ENCODE measurements at regions not wholly inside any gene's neighbourhood (a gene's known extent, or its start where the extent isn't known, plus 50 kb on each side); places are given as distances from the start of the nearest gene placed in this dataset.

- WGBS, 2 donors, result 75 to 91% methylated on average over 1 of the region's 1 CpG
- TF ChIP-seq CTCF (IDR thresholded peaks at IDR 0.05), result no peak
- TF ChIP-seq POLR2A (IDR thresholded peaks at IDR 0.05), result no peak
- DNase-seq (no peak), ATAC-seq (no peak)
- no peaks in the 10 kb centered on the region for H3K4me1 ChIP-seq
- no peaks in the 10 kb centered on the region for H3K36me3 ChIP-seq (replicated peaks in 1 of 2; ENCODE audit: insufficient read depth in 1 of 2, low read depth in 2 of 2)
- no peaks in the 10 kb centered on the region for H3K27me3 ChIP-seq
- no peaks in the 10 kb centered on the region for H3K9me3 ChIP-seq
- H3K27ac ChIP-seq, result no peak overlapping the region
- no peak overlapping the region for H3K4me3 ChIP-seq
- intact Hi-C loops (cut with DNase I), result no loop called here
Measured at GRCh38 chr5:12013351-12013750, 109.1 kb upstream of the CTNND2 start.

GRCh38 chr5:12003680-12004079 lies 99.4 kb upstream of the CTNND2 start:
- 64 to 83% methylated on average over 2 of the region's 2 CpGs for WGBS, 2 donors

GRCh38 chr5:11998397-11998796 lies 94.2 kb upstream of the CTNND2 start:
- DNase-seq (no peak), ATAC-seq (no peak)
- intact Hi-C loops (cut with DNase I), result no loop called here
- Histone ChIP-seq H3K4me1 (no peaks in the 10 kb centered on the region), H3K27ac (no peak overlapping the region), H3K4me3 (no peak overlapping the region), H3K9me3 (no peaks in the 10 kb centered on the region), H3K27me3 (no peaks in the 10 kb centered on the region), H3K36me3 (replicated peaks in 1 of 2; ENCODE audit: insufficient read depth in 1 of 2, low read depth in 2 of 2) (no peaks in the 10 kb centered on the region)
- no peak for TF ChIP-seq CTCF (IDR thresholded peaks at IDR 0.05)

More at GRCh38 chr5:12003680-12004079, 99.4 kb upstream of the CTNND2 start:
- no peak overlapping the region for H3K27ac ChIP-seq
- no peaks in the 10 kb centered on the region for H3K27me3 ChIP-seq
- DNase-seq, result no peak
- H3K4me3 ChIP-seq, result no peak overlapping the region
- H3K4me1 ChIP-seq, result no peaks in the 10 kb centered on the region
- H3K36me3 ChIP-seq (replicated peaks in 1 of 2; ENCODE audit: insufficient read depth in 1 of 2, low read depth in 2 of 2), result no peaks in the 10 kb centered on the region
- TF ChIP-seq CTCF (IDR thresholded peaks at IDR 0.05) (no peak), POLR2A (IDR thresholded peaks at IDR 0.05) (no peak)
- no peak for ATAC-seq
- intact Hi-C loops (cut with DNase I), result no loop called here
- H3K9me3 ChIP-seq, result no peaks in the 10 kb centered on the region

- no peaks in the 10 kb centered on the region for H3K4me1 ChIP-seq
- H3K9me3 ChIP-seq, result no peaks in the 10 kb centered on the region
- no peaks in the 10 kb centered on the region for H3K36me3 ChIP-seq (replicated peaks in 1 of 2; ENCODE audit: insufficient read depth in 1 of 2, low read depth in 2 of 2)
- intact Hi-C loops (cut with DNase I), result no loop called here
- no peaks in the 10 kb centered on the region for H3K27me3 ChIP-seq
- TF ChIP-seq CTCF (IDR thresholded peaks at IDR 0.05) (no peak), POLR2A (IDR thresholded peaks at IDR 0.05) (no peak)
- H3K4me3 ChIP-seq, result no peak overlapping the region
- no peak overlapping the region for H3K27ac ChIP-seq
- DNase-seq, result no peak
- 88 to 89% methylated on average over 11 of the region's 11 CpGs for WGBS, 2 donors
- no peak for ATAC-seq
Measured at GRCh38 chr5:11997942-11998341, 93.7 kb upstream of the CTNND2 start.

GRCh38 chr5:11992518-11992917 lies 88.3 kb upstream of the CTNND2 start:
- ATAC-seq, result no peak
- no peak for TF ChIP-seq CTCF (IDR thresholded peaks at IDR 0.05)

More at GRCh38 chr5:11992518-11992917, 88.3 kb upstream of the CTNND2 start:
- Histone ChIP-seq H3K36me3 (replicated peaks in 1 of 2; ENCODE audit: insufficient read depth in 1 of 2, low read depth in 2 of 2) (no peaks in the 10 kb centered on the region), H3K9me3 (no peaks in the 10 kb centered on the region), H3K4me1 (no peaks in the 10 kb centered on the region), H3K27me3 (no peaks in the 10 kb centered on the region), H3K4me3 (no peak overlapping the region), H3K27ac (no peak overlapping the region)
- DNase-seq, result no peak
- intact Hi-C loops (cut with DNase I), result no loop called here
- WGBS, 2 donors, result 78 to 85% methylated on average over 2 of the region's 2 CpGs

All from body of pancreas (tissue), 4 donors.